HCT116 (cell line): ENCODE measurements at regions not wholly inside any gene's neighbourhood (a gene's known extent, or its start where the extent isn't known, plus 50 kb on each side); places are given as distances from the start of the nearest gene placed in this dataset.

Source experiments
- ATAC-seq: fragments of 200-7000 bp; cut with Tn5 transposase; 2 replicates; pipeline ENCODE4 v1.9.1; 2020; ENCODE audit warnings: mild to moderate bottlenecking, moderate library complexity
- BruUV-seq: library from RNA; stranded (reverse); fragments of 400-500 nt; replicated peaks from 2 replicates; lab custom pipeline; 2021; lab: Mats Ljungman, UMichigan
- CTCF ChIA-PET: fragments of 300-600 bp; sonication (Branson Sonifier 250); formaldehyde crosslinking; loops from one replicate; lab custom pipeline; 2021; ENCODE audit warnings: antibody characterized with exemption; lab: Charles Lee
- POLR2A ChIA-PET: fragments of 300-600, 350-600 bp; sonication (Branson Sonifier 250); formaldehyde crosslinking; loops from one replicate; lab custom pipeline; 2021; ENCODE audit warnings: antibody characterized with exemption; lab: Charles Lee
- RAD21 ChIA-PET, 2 experiments: fragments of 300-600 bp; sonication (Branson Sonifier 250); formaldehyde crosslinking; loops; one replicate each; lab custom pipeline; 2023; ENCODE audit warnings: low total read pairs in 2 of 2; ENCODE audit not compliant: uncharacterized antibody in 2 of 2, unreplicated experiment in 2 of 2, low non-redundant PET in 1 of 2; lab: Charles Lee
- DNase-seq: peaks from one replicate; pipeline ENCODE4 v3.0.0-alpha.2; 2010; ENCODE audit warnings: low read depth, low spot score
- H2AFZ ChIP-seq: fragments of 200-600 bp; shearing (Covaris generic), sonication (generic); 2 replicates; pipeline ENCODE4 v1.6.1; 2017; ENCODE audit warnings: low read depth, mixed run types, mixed read lengths, antibody characterized with exemption, low read length; ENCODE audit not compliant: poor library complexity, severe bottlenecking
- H3K27ac ChIP-seq: 2 replicates; pipeline ENCODE4 v1.5.1; 2012; ENCODE audit warnings: low read depth, low read length
- H3K27me3 ChIP-seq: fragments of 200-600 bp; sonication (generic); 2 replicates; pipeline ENCODE4 v1.6.1; 2016; ENCODE audit warnings: mixed run types, low read length, mixed read lengths; ENCODE audit not compliant: insufficient read depth
- H3K36me3 ChIP-seq, 2 experiments: fragments of 200-500 bp in 1 of 2; fragments of 200-600 bp in 1 of 2; sonication (Bioruptor generic) in 1 of 2; sonication (generic) in 1 of 2; 2 replicates each; pipeline versions ENCODE4 v1.5.1 to v1.6.1; 2014 to 2016; ENCODE audit warnings: low read length in 2 of 2, inconsistent platforms in 1 of 2, mixed read lengths in 1 of 2, mixed run types in 1 of 2; ENCODE audit not compliant: insufficient read depth in 2 of 2, control insufficient read depth in 1 of 2
- H3K4me1 ChIP-seq, 2 experiments: fragments of 200-600 bp in 1 of 2; sonication (generic) in 1 of 2; 2 replicates each; pipeline versions ENCODE4 v1.5.1 to v1.6.1; 2012 to 2017; ENCODE audit warnings: low read length in 2 of 2, inconsistent platforms in 1 of 2, mild to moderate bottlenecking in 1 of 2, mixed read lengths in 1 of 2, mixed run types in 1 of 2, moderate library complexity in 1 of 2; ENCODE audit not compliant: insufficient read depth in 2 of 2, control insufficient read depth in 1 of 2
- H3K4me2 ChIP-seq: fragments of 200-600 bp; sonication (generic); 2 replicates; pipeline ENCODE4 v1.6.1; 2017; ENCODE audit warnings: mixed run types, low read length, mixed read lengths
- H3K4me3 ChIP-seq, 2 experiments: fragments of 200-600 bp in 1 of 2; sonication (generic) in 1 of 2; replicated peaks in 1 of 2; 2 replicates each; pipeline ENCODE4 v1.5.1; 2011 to 2016; ENCODE audit warnings: low read length in 2 of 2, control low read depth in 1 of 2, low read depth in 1 of 2, mild to moderate bottlenecking in 1 of 2, mixed read lengths in 1 of 2, mixed run types in 1 of 2
- H3K79me2 ChIP-seq: fragments of 200-600 bp; sonication (generic); 2 replicates; pipeline ENCODE4 v1.6.1; 2017; ENCODE audit warnings: mild to moderate bottlenecking, mixed run types, low read length, moderate library complexity, mixed read lengths; ENCODE audit not compliant: insufficient read depth
- H3K9ac ChIP-seq: fragments of 200-600 bp; sonication (generic); 2 replicates; pipeline ENCODE4 v1.6.1; 2016; ENCODE audit warnings: low read length, mixed read lengths
- H3K9me2 ChIP-seq: fragments of 200-600 bp; sonication (generic), shearing (Covaris generic); 2 replicates; pipeline ENCODE4 v1.6.1; 2017; ENCODE audit warnings: mixed run types, mild to moderate bottlenecking, moderate library complexity; ENCODE audit not compliant: insufficient read depth
- H3K9me3 ChIP-seq, 2 experiments: fragments of 200-500 bp in 1 of 2; fragments of 200-600 bp in 1 of 2; sonication (Bioruptor generic) in 1 of 2; sonication (generic) in 1 of 2; 2 replicates each; pipeline ENCODE4 v1.6.1; 2014 to 2017; ENCODE audit warnings: low read length in 2 of 2, mixed read lengths in 2 of 2, inconsistent platforms in 1 of 2, low read depth in 1 of 2, mild to moderate bottlenecking in 1 of 2, mixed run types in 1 of 2, moderate library complexity in 1 of 2; ENCODE audit not compliant: control insufficient read depth in 1 of 2, insufficient read depth in 1 of 2
- H4K20me1 ChIP-seq: fragments of 200-600 bp; sonication (generic), shearing (Covaris generic); 2 replicates; pipeline ENCODE4 v1.6.1; 2017; ENCODE audit warnings: mixed run types, mild to moderate bottlenecking, moderate library complexity; ENCODE audit not compliant: insufficient read depth
- CBX3 ChIP-seq: IDR thresholded peaks from 2 replicates; pipeline ENCODE4 v1.6.1; 2012; ENCODE audit warnings: low read depth
- EGR1 ChIP-seq: IDR thresholded peaks from 2 replicates; pipeline ENCODE4 v1.6.1; 2012; ENCODE audit warnings: low read depth
- ELF1 ChIP-seq: IDR thresholded peaks from 2 replicates; pipeline ENCODE4 v1.6.1; 2012; ENCODE audit warnings: low read depth, borderline replicate concordance
- POLR2A ChIP-seq: IDR thresholded peaks from 2 replicates; pipeline ENCODE4 v1.7.0; 2011; ENCODE audit warnings: borderline replicate concordance; ENCODE audit not compliant: insufficient read depth, insufficient read length; ENCODE audit errors: extremely low read depth
- POLR2AphosphoS5 ChIP-seq: IDR thresholded peaks from 2 replicates; pipeline ENCODE4 v1.6.1; 2011; ENCODE audit warnings: mild to moderate bottlenecking, low read depth, low read length, moderate library complexity
- RAD21 ChIP-seq: IDR thresholded peaks from 2 replicates; pipeline ENCODE4 v1.6.1; 2012; ENCODE audit warnings: low read depth, mild to moderate bottlenecking
- REST ChIP-seq: IDR thresholded peaks from 2 replicates; pipeline ENCODE4 v1.6.1; 2012; ENCODE audit warnings: low read depth
- SIN3A ChIP-seq: IDR thresholded peaks from 2 replicates; pipeline ENCODE4 v1.6.1; 2012; ENCODE audit warnings: low read depth
- SRF ChIP-seq: IDR thresholded peaks from 2 replicates; pipeline ENCODE4 v1.6.1; 2012; ENCODE audit warnings: low read depth
- YY1 ChIP-seq: IDR thresholded peaks from 2 replicates; pipeline ENCODE4 v1.6.1; 2011; ENCODE audit warnings: low read length, low read depth, moderate library complexity, mild to moderate bottlenecking; ENCODE audit not compliant: insufficient replicate concordance; ENCODE audit errors: extremely low read depth
- ZFX ChIP-seq: fragments of 450-650 bp; IDR thresholded peaks from 2 replicates; pipeline ENCODE4 v1.6.1; 2017
- ZNF274 ChIP-seq: fragments of 200-500 bp; sonication (Bioruptor generic); IDR thresholded peaks from 2 replicates; pipeline ENCODE4 v1.6.1; 2014; ENCODE audit warnings: mild to moderate bottlenecking, low read depth, low read length, inconsistent platforms
- intact Hi-C: fragments of 100-400 bp; cut with micrococcal nuclease; formaldehyde crosslinking; loops from 2 replicates; pipeline ENCODE4 v1.10.0; 2022
- TF ChIP-seq, protein P1 (sequence below): IDR thresholded peaks from 2 replicates; pipeline ENCODE4 v1.6.1; 2012

- Histone ChIP-seq H3K9me2 (no peaks in the 10 kb centered on the region), H3K4me1 (no peaks in the 10 kb centered on the region), H3K36me3 (no peaks in the 10 kb centered on the region), H3K27me3 (no peaks in the 10 kb centered on the region), H4K20me1 (no peaks in the 10 kb centered on the region), H3K9ac (no peak overlapping the region), H3K27ac (no peak overlapping the region), H3K4me2 (no peak overlapping the region), H3K4me3 (no peak overlapping the region), H3K9me3 (no peaks in the 10 kb centered on the region; a peak in 2 of 4 replicates), H2AFZ (no peak overlapping the region), H3K79me2 (no peaks in the 10 kb centered on the region)
- intact Hi-C loops: no loop called here
- CTCF ChIA-PET: no interaction called here
- ATAC-seq (no peak), DNase-seq (no peak)
- RAD21 ChIA-PET: no interaction called here
- POLR2A ChIA-PET: no interaction called here
- BruUV-seq: no TSS peak
- TF ChIP-seq ZNF274 (no peak), SIN3A (no peak), SRF (no peak), YY1 (no peak), RAD21 (no peak), ELF1 (no peak), POLR2A (no peak), REST (no peak), ZFX (no peak), POLR2AphosphoS5 (no peak), EGR1 (no peak), CBX3 (no peak)
- TF ChIP-seq, protein P1, sequence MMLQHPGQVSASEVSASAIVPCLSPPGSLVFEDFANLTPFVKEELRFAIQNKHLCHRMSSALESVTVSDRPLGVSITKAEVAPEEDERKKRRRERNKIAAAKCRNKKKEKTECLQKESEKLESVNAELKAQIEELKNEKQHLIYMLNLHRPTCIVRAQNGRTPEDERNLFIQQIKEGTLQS: no peak
Observed at GRCh38 chr16:76059701-76060100, 217.5 kb upstream of the CNTNAP4 start.
